Neural cell (in vitro differentiated cells): ENCODE measurements at regions not wholly inside any gene's neighbourhood (a gene's known extent, or its start where the extent isn't known, plus 50 kb on each side); places are given as distances from the start of the nearest gene placed in this dataset.

Experiments used
- H2AFZ ChIP-seq: fragments of 200-600, 300-800 bp; sonication (generic), shearing (Covaris generic); 2 replicates; pipeline ENCODE4 v1.6.0; 2014; ENCODE audit warnings: low read depth, mild to moderate bottlenecking, antibody characterized with exemption, low read length, moderate library complexity
- H3F3A ChIP-seq: fragments of 200-600 bp; shearing (Covaris generic); 2 replicates; pipeline ENCODE4 v1.6.1; 2016; ENCODE audit warnings: mild to moderate bottlenecking, moderate library complexity, mixed read lengths, antibody characterized with exemption, low read length; ENCODE audit not compliant: insufficient read depth, poor library complexity, severe bottlenecking
- H3K27ac ChIP-seq: fragments of 200-600, 300-800 bp; sonication (generic), shearing (Covaris generic); 2 replicates; pipeline ENCODE4 v1.5.1; 2014; ENCODE audit warnings: mild to moderate bottlenecking, low read length, moderate library complexity
- H3K27me3 ChIP-seq: fragments of 300-800, 200-600 bp; sonication (generic), shearing (Covaris generic); 2 replicates; pipeline ENCODE4 v1.6.0; 2014; ENCODE audit warnings: mild to moderate bottlenecking, low read depth, low read length, moderate library complexity; ENCODE audit not compliant: insufficient read depth
- H3K36me3 ChIP-seq: fragments of 300-800, 200-600 bp; sonication (generic), shearing (Covaris generic); 2 replicates; pipeline ENCODE4 v1.5.1; 2014; ENCODE audit warnings: mild to moderate bottlenecking, antibody characterized with exemption, low read length, moderate library complexity; ENCODE audit not compliant: insufficient read depth
- H3K4me2 ChIP-seq: fragments of 300-800, 200-600 bp; sonication (generic), shearing (Covaris generic); 2 replicates; pipeline ENCODE4 v1.6.0; 2014; ENCODE audit warnings: mild to moderate bottlenecking, low read length
- H3K4me3 ChIP-seq: fragments of 300-800, 200-600 bp; sonication (generic), shearing (Covaris generic); 2 replicates; pipeline ENCODE4 v1.5.1; 2014; ENCODE audit warnings: mild to moderate bottlenecking, low read length, moderate library complexity
- H3K79me2 ChIP-seq: fragments of 200-600 bp; shearing (Covaris generic); replicated peaks from 2 replicates; pipeline ENCODE4 v1.6.0; 2014; ENCODE audit warnings: mild to moderate bottlenecking, low read length, moderate library complexity; ENCODE audit not compliant: insufficient read depth
- H3K9ac ChIP-seq: fragments of 300-800, 200-600 bp; sonication (generic), shearing (Covaris generic); 2 replicates; pipeline ENCODE4 v1.6.1; 2016; ENCODE audit warnings: mild to moderate bottlenecking, low read length, mixed read lengths
- H3K9me2 ChIP-seq: fragments of 200-600 bp; shearing (Covaris generic); 2 replicates; pipeline ENCODE4 v1.6.1; 2016; ENCODE audit warnings: mild to moderate bottlenecking, low read length, mixed read lengths; ENCODE audit not compliant: insufficient read depth
- H3K9me3 ChIP-seq: fragments of 200-600, 300-800 bp; sonication (generic), shearing (Covaris generic); 2 replicates; pipeline ENCODE4 v1.6.1; 2016; ENCODE audit warnings: mild to moderate bottlenecking, mixed run types, low read length, moderate library complexity, mixed read lengths
- H4K20me1 ChIP-seq: fragments of 200-600 bp; shearing (Covaris generic); 2 replicates; pipeline ENCODE4 v1.6.1; 2016; ENCODE audit warnings: mild to moderate bottlenecking, mixed run types; ENCODE audit not compliant: insufficient read depth
- CTCF ChIP-seq: fragments of 450-650 bp; IDR thresholded peaks from 2 replicates; pipeline ENCODE4 v1.5.1; 2014; ENCODE audit warnings: antibody characterized with exemption, mild to moderate bottlenecking, moderate library complexity; ENCODE audit not compliant: poor library complexity, severe bottlenecking
- EP300 ChIP-seq: fragments of 450-650 bp; conservative IDR thresholded peaks from 2 replicates; pipeline ENCODE4 v1.6.1; 2014; ENCODE audit warnings: antibody characterized with exemption, mild to moderate bottlenecking, moderate library complexity; ENCODE audit not compliant: poor library complexity, severe bottlenecking
- EZH2 ChIP-seq: fragments of 200-600, 300-800 bp; shearing (Covaris generic), sonication (generic); IDR thresholded peaks from 2 replicates; pipeline ENCODE4 v1.6.1; 2014; ENCODE audit warnings: antibody characterized with exemption, low read length, borderline replicate concordance, mild to moderate bottlenecking; ENCODE audit not compliant: insufficient read depth, poor library complexity, severe bottlenecking
- MXI1 ChIP-seq: fragments of 450-650 bp; conservative IDR thresholded peaks from 2 replicates; pipeline ENCODE4 v1.6.1; 2014; ENCODE audit warnings: antibody characterized with exemption, mild to moderate bottlenecking; ENCODE audit not compliant: poor library complexity, severe bottlenecking
- POLR2AphosphoS5 ChIP-seq: IDR thresholded peaks from 2 replicates; pipeline ENCODE4 v1.6.1; 2012
- RAD21 ChIP-seq: fragments of 450-650 bp; conservative IDR thresholded peaks from 2 replicates; pipeline ENCODE4 v1.6.1; 2014; ENCODE audit warnings: antibody characterized with exemption, mild to moderate bottlenecking, moderate library complexity
- REST ChIP-seq: IDR thresholded peaks from 2 replicates; pipeline ENCODE4 v1.6.1; 2012; ENCODE audit warnings: borderline replicate concordance
- SMC3 ChIP-seq: fragments of 450-650 bp; conservative IDR thresholded peaks from 2 replicates; pipeline ENCODE4 v1.6.1; 2014; ENCODE audit warnings: antibody characterized with exemption, mild to moderate bottlenecking, moderate library complexity; ENCODE audit not compliant: poor library complexity
- TAF1 ChIP-seq: IDR thresholded peaks from 2 replicates; pipeline ENCODE4 v1.6.1; 2012; ENCODE audit warnings: low read depth

- no peaks in the 10 kb centered on the region for H3K27me3 ChIP-seq
- no peak for TF ChIP-seq SMC3
- no peak for TF ChIP-seq RAD21
- TF ChIP-seq CTCF, result no peak
- no peak for TF ChIP-seq EP300
- no peak for TF ChIP-seq MXI1
- TF ChIP-seq REST, result no peak
- TF ChIP-seq POLR2AphosphoS5, result no peak
- TF ChIP-seq TAF1, result no peak
- H3K9me3 ChIP-seq, result no peaks in the 10 kb centered on the region
- no peaks in the 10 kb centered on the region for H3K36me3 ChIP-seq
- no peaks in the 10 kb centered on the region for H3K9me2 ChIP-seq
- no peak overlapping the region for H2AFZ ChIP-seq
- H3K4me3 ChIP-seq, result no peak overlapping the region
- no peak overlapping the region for H3K4me2 ChIP-seq
- H4K20me1 ChIP-seq, result no peaks in the 10 kb centered on the region
- no peak overlapping the region for H3K27ac ChIP-seq
- H3K79me2 ChIP-seq, result no peaks in the 10 kb centered on the region
- no peak overlapping the region for H3K9ac ChIP-seq
- no peaks in the 10 kb centered on the region for H3F3A ChIP-seq
Measured at GRCh38 chr6:90428514-90428913, 131.9 kb upstream of the BACH2 start.

- no peaks in the 10 kb centered on the region for H4K20me1 ChIP-seq
- H3K9ac ChIP-seq, result no peak overlapping the region
- TF ChIP-seq SMC3, result no peak
- TF ChIP-seq TAF1, result no peak
- no peak for TF ChIP-seq MXI1
- TF ChIP-seq EZH2, result no peak
- TF ChIP-seq CTCF, result no peak
- no peak for TF ChIP-seq RAD21
- TF ChIP-seq REST, result no peak
- TF ChIP-seq EP300, result no peak
- TF ChIP-seq POLR2AphosphoS5, result no peak
- no peaks in the 10 kb centered on the region for H3K79me2 ChIP-seq
- no peaks in the 10 kb centered on the region for H3K9me2 ChIP-seq
- no peaks in the 10 kb centered on the region for H3K27me3 ChIP-seq
- no peaks in the 10 kb centered on the region for H3K36me3 ChIP-seq
- H3K4me3 ChIP-seq, result no peak overlapping the region
- no peak overlapping the region for H2AFZ ChIP-seq
- no peaks in the 10 kb centered on the region for H3F3A ChIP-seq
- no peak overlapping the region for H3K4me2 ChIP-seq
- H3K27ac ChIP-seq, result no peak overlapping the region
- no peaks in the 10 kb centered on the region for H3K9me3 ChIP-seq
Measured at GRCh38 chr6:90425161-90425641, 128.6 kb upstream of the BACH2 start.
